Stimulated activated CD4-positive, alpha-beta T cell treated with anti-CD3 and anti-CD28 coated beads, TNF-alpha, amount 100 ng/mL, for 4 hours (primary cell): ENCODE measurements at regions not wholly inside any gene's neighbourhood (a gene's known extent, or its start where the extent isn't known, plus 50 kb on each side); places are given as distances from the start of the nearest gene placed in this dataset.
A peak's percentile ranks its signal among the peaks of the same experiment; 100 is the strongest.

Experiments
- DNase-seq, 3 experiments: peaks; one replicate each; pipeline ENCODE4 v3.0.0-alpha.2; 2020; ENCODE audit warnings: low read depth in 3 of 3

DNA sequence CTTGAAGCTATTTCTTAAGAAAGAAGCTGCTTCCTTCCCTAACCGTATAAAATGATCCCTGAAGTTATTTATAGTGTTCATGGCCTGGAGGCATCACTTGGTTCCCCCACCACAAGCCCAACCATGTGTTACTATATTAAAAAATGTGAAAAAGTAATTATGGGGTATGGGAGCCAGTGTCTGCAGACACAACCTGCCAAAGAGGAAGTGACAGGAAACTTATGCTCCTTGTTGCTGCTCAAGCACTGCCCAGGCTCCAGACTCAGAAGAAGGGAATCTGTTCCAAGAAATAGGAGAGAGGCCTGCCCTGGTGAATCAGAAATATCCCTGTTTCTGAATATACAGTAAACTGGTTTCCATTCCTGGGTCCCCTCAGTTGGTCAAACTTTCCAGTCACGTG is 217.2 kb upstream of the BMP4 start:
- no peak for DNase-seq

GRCh38 chr14:54174457-54174856 is 217.8 kb upstream of the BMP4 start:
- no peak for DNase-seq

DNA sequence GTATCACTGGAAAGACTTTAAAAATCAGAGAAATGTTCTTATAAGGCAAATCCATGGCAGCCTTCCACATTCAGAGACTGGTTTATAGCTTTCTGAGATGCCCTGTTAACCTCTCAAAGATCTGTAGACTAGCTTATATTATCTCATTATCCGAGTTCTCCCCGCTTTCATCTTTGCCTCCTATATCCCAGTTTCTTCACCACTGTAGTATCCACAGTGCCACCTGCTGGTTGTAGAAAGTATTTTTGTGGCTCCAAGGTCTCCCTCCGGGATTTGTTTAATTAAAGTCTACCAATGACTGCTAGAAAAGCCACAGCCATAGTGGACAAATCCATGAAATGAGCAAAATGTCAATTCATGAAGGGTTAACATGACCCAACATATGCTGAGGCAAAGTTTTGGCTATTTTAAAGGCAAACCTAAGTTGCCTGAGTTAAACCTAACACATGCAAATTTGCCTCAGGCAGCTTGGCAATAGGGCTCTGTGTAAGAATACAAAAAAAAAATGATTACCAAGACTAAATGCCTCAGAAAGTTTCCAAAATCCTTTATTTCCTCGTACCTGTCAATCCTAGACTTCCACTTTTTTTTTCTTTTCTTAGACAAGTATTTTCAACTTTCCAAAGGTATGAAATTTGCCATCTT is 218.8 kb upstream of the BMP4 start:
- peak in 1 of 3 experiments; percentile 0 for DNase-seq

DNA sequence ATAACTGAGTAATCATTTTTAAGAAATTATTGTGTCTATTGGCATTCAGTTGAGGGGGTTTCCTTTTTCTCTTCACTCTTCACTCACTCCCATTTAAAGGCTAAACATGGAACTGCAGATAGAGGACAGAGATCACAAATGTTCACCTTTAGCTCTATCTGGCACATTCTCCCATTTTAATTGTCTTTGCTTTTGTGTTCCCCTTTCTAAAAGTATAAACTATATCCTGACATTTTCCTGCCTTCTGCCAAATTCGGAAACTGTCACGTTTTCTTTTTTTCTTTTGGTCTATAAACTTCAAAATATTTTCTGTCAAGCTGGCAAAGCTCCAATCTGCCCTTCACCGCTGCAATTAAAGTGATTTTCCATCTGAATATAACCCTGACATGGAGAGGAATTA is 219.8 kb upstream of the CDKN3 start:
- DNase-seq: no peak

DNA sequence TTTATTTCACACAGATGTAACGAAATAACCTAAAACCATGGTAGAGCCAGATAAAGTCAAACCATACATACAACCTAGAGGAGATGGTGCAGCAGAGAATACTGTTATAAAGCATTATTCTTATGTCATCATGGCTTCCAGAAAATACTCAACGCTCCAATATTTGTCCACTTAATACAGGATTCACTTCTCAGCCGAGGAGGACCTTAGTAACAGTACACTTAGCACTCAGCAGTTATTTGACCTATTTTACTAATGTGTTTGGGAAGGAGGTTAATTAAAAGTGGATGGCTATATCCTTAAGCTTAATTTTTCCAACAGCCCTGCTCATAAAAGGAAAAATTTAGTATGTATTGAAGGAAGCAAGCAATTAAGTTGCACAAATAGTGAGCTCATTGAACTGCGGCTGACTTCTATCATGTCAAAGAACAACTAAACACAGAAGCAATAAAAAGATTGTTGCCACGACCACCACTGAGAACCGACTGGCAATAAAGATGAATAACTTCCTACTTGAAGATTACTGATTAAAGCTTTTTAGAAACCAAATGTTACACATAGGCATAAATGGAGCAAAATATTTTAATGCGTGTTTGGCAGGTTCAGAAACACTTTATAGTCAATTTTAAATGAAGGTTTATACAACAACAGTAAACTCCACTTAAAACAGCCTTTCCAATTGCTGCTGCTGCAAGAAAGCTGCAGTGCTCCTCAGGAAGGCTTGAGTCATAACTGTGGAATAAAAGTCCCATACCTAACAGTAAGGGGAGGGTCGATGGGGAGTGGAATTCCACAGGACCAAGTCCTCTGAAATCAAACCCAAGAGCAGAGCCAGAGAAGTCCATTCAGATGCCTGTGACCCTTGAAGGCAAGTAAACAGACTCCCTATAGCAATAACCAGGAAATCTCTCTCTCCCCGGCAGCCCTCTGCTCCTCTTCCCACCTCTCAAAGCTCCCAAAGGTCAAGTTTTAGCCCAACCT is 218.9 kb upstream of the CDKN3 start:
- DNase-seq: no peak

DNA sequence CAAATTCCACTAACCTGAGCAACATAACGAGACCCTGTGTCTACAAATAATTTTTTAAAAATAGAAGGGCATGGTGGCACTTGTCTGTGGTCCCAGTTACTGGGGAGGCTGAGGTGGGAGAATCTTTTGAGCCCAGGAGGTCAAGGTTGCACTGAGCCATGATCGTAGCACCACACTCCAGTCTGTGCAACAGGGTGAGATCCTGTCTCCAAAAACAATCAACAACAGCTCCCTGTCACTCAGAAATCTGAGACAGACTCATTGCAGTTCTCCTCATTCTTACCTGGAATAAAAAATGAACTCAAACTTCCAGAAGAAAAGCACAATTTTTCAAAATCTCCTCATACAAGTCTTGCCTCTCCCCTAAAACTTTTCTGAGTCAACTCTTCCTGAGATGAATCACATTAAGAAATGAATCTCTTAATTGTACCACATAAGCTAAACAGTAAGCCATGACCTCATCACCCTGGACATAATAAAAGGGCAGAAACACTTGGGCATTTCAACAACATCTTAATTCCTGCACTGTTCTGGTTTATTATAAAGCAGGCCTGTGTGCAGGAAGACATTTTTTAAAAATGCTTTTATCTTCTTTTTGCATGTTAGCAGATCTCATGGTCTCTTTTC is 214.3 kb upstream of the CDKN3 start:
- DNase-seq: no peak

GRCh38 chr14:54186821-54187763 is 209.7 kb upstream of the CDKN3 start:
- no peak for DNase-seq

GRCh38 chr14:54188064-54188666 is 208.6 kb upstream of the CDKN3 start:
- no peak for DNase-seq

GRCh38 chr14:54189333-54189732 is 207.5 kb upstream of the CDKN3 start:
- DNase-seq: no peak

GRCh38 chr14:54189748-54190354 is 207.0 kb upstream of the CDKN3 start:
- no peak for DNase-seq

DNA sequence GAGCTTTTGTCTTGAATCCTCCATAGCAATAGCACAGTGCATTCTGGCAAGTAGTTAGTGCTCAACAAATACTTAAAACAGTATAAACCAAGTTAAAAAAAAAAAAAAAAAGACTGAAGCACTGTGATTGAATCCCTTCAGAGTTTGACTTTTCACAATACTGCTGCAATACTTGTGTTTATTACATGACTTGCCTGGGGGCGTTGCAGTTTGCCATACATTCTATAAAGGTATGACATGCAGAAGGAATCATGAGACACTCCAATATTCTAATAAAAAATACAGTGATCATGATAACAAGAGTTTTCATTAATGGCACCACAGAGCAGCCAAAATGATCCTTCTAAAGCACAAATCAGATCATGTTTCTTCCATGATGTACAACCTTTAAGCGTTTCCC is 205.0 kb upstream of the CDKN3 start:
- no peak for DNase-seq

GRCh38 chr14:54192610-54193009 is 204.2 kb upstream of the CDKN3 start:
- no peak for DNase-seq

DNA sequence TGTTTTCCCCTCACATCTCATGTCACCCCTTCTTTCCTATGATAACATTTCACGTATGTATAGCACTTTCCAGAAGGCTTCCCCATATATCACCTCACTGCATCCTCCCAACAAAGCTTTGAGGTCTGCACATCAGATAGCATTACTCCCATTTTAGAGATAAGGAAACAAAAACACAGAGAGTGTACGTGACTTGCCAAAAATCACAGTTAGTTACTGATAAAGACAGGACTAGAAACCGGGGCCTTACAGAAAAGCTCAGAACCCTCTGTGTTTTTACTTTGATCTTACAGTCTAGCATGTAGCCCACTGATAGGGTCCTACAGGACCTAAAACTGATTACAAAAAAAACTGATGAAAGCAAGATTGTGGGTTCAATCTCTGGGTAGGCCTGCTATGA is 202.9 kb upstream of the CDKN3 start:
- DNase-seq: no peak

DNA sequence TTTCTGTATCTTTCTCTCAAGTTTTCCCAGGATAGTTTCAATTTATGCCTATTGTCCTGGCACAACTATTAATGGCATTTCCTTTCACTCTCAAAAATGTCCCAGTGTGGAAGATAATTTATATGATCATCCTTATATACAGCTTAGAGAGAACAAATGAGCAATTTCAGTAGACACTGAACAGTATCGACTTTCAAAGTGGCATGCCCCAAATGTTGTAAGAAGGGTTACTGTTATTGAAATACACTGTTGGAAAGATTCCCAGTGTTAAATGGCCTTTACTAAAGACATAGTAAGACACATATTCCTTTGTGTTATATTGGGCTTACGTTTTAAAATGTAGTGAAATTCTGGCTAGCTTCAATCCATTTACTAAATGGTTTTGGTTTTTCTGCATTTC is 202.3 kb upstream of the CDKN3 start:
- DNase-seq: no peak

- DNase-seq: no peak
Observed at GRCh38 chr14:54197369-54197768, 199.4 kb upstream of the CDKN3 start.

DNA sequence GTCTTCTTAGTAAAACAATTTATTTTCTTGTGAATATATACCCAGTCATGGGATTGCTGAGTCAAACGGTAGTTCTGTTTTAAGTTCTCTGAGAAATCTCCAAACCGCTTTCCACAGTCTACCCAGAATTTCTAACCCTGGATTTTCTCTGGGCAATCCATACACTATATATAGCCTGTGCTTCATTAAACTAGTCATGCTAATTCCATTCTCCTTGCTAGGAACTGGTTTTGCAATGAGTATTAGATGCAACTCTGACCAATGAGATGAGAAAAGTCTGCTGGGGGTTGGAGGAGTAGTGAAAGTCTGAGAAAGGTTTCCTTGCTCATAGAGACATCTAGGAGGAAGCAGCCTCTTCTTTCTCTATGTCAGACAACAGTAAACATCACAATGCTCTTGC is 196.1 kb upstream of the CDKN3 start:
- no peak for DNase-seq

GRCh38 chr14:54202288-54202687 is 194.5 kb upstream of the CDKN3 start:
- DNase-seq: no peak

DNA sequence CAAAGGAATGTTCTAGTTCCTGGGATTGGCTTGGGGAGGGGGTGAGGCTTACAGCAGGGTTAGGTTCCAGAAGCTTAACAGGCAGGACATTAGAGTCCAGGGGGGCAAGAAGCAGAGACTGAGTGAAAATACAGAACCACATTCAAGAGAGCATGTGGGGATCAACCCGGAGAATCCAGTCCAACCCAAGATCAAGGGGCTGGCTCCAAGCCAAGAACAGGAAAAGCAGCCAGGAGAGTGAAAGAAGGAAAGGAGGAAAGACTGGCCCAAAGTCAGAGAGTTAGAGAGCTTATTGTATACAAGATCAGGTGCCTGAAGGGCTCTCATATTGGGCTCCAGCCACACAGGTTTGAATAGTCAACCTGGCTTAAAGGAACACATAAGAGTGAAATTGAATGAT is 190.3 kb upstream of the CDKN3 start:
- no peak for DNase-seq

- no peak for DNase-seq
Observed at GRCh38 chr14:54207075-54207474, 189.7 kb upstream of the CDKN3 start.
